Astrocyte (in vitro differentiated cells and primary cell): ENCODE measurements at regions not wholly inside any gene's neighbourhood (a gene's known extent, or its start where the extent isn't known, plus 50 kb on each side); places are given as distances from the start of the nearest gene placed in this dataset.

ENCODE experiments used
- DNase-seq: peaks from one replicate; pipeline ENCODE4 v3.0.0-alpha.2; 2010; ENCODE audit warnings: low read depth
- FAIRE-seq: peaks from 2 replicates; lab custom pipeline; 2011; peaks lifted over from hg19 to GRCh38; lab: Jason Lieb, UNC
- H2AFZ ChIP-seq: 2 replicates; pipeline ENCODE4 v1.6.0; 2012; ENCODE audit warnings: low read depth, low read length, inconsistent platforms
- H3K27ac ChIP-seq: 2 replicates; pipeline ENCODE4 v1.5.1; 2011; ENCODE audit warnings: low read depth, low read length, inconsistent platforms
- H3K27me3 ChIP-seq: 2 replicates; pipeline ENCODE4 v1.6.0; 2011; ENCODE audit warnings: low read length, inconsistent platforms; ENCODE audit not compliant: insufficient read depth
- H3K36me3 ChIP-seq: 2 replicates; pipeline ENCODE4 v1.5.1; 2011; ENCODE audit warnings: low read length, inconsistent platforms; ENCODE audit not compliant: insufficient read depth
- H3K4me1 ChIP-seq: 2 replicates; pipeline ENCODE4 v1.5.1; 2011; ENCODE audit warnings: low read length, inconsistent platforms; ENCODE audit not compliant: insufficient read depth
- H3K4me2 ChIP-seq: 2 replicates; pipeline ENCODE4 v1.6.0; 2012; ENCODE audit warnings: low read length, inconsistent platforms
- H3K4me3 ChIP-seq: 2 replicates; pipeline ENCODE4 v1.5.1; 2011; ENCODE audit warnings: low read depth, mild to moderate bottlenecking, low read length, inconsistent platforms; ENCODE audit not compliant: insufficient read depth
- H3K79me2 ChIP-seq: 2 replicates; pipeline ENCODE4 v1.6.0; 2012; ENCODE audit warnings: mild to moderate bottlenecking, low read length, inconsistent platforms; ENCODE audit not compliant: insufficient read depth
- H3K9ac ChIP-seq: 2 replicates; pipeline ENCODE4 v1.6.0; 2012; ENCODE audit warnings: mild to moderate bottlenecking, low read length, inconsistent platforms
- H3K9me3 ChIP-seq: 2 replicates; pipeline ENCODE4 v1.5.1; 2012; ENCODE audit warnings: low read depth, mild to moderate bottlenecking, low read length, inconsistent platforms; ENCODE audit not compliant: insufficient read depth
- H4K20me1 ChIP-seq: 2 replicates; pipeline ENCODE4 v1.6.0; 2012; ENCODE audit warnings: low read length, inconsistent platforms; ENCODE audit not compliant: insufficient read depth
- H3K27ac Mint-ChIP-seq: one replicate; pipeline ENCODE4 v1.8.0; 2021; ENCODE audit warnings: mild to moderate bottlenecking, mixed read lengths; ENCODE audit not compliant: unreplicated experiment
- H3K27me3 Mint-ChIP-seq: one replicate; pipeline ENCODE4 v1.8.0; 2021; ENCODE audit warnings: low read depth, mixed read lengths; ENCODE audit not compliant: unreplicated experiment
- H3K36me3 Mint-ChIP-seq: one replicate; pipeline ENCODE4 v1.8.0; 2021; ENCODE audit warnings: low read depth, mixed read lengths; ENCODE audit not compliant: unreplicated experiment
- H3K4me1 Mint-ChIP-seq: one replicate; pipeline ENCODE4 v1.8.0; 2021; ENCODE audit warnings: low read depth, mixed read lengths; ENCODE audit not compliant: unreplicated experiment
- H3K4me3 Mint-ChIP-seq: one replicate; pipeline ENCODE4 v1.8.0; 2021; ENCODE audit warnings: mild to moderate bottlenecking, moderate library complexity, mixed read lengths; ENCODE audit not compliant: unreplicated experiment
- H3K9me3 Mint-ChIP-seq: one replicate; pipeline ENCODE4 v1.8.0; 2021; ENCODE audit warnings: mild to moderate bottlenecking, mixed read lengths; ENCODE audit not compliant: unreplicated experiment
- CTCF ChIP-seq: IDR thresholded peaks from 2 replicates; pipeline ENCODE4 v1.5.1; 2011; ENCODE audit warnings: low read depth, mild to moderate bottlenecking, inconsistent platforms, low read length, moderate library complexity; ENCODE audit not compliant: insufficient read depth
- EZH2 ChIP-seq: IDR thresholded peaks from 2 replicates; pipeline ENCODE4 v1.6.1; 2012; ENCODE audit warnings: mild to moderate bottlenecking, low read length, inconsistent platforms; ENCODE audit not compliant: insufficient read depth

GRCh38 chr5:135195270-135195608 is 161.2 kb upstream of the PITX1 start:
- H3K27ac Mint-ChIP-seq = no peak overlapping the region
- no peak for TF ChIP-seq EZH2
- FAIRE-seq = no peak
- DNase-seq = peak; percentile 51
- Histone ChIP-seq H3K79me2 (no peaks in the 10 kb centered on the region), H2AFZ (no peak overlapping the region), H3K4me2 (peak overlapping the region; percentile 64), H3K9me3 (no peaks in the 10 kb centered on the region), H3K27ac (no peak overlapping the region), H3K4me1 (peaks cover 21% of the 10 kb centered on the region), H4K20me1 (no peaks in the 10 kb centered on the region), H3K27me3 (peaks cover 8% of the 10 kb centered on the region), H3K9ac (no peak overlapping the region), H3K4me3 (no peak overlapping the region), H3K36me3 (no peaks in the 10 kb centered on the region)
- peaks cover 48% of the 10 kb centered on the region for H3K27me3 Mint-ChIP-seq
- H3K4me1 Mint-ChIP-seq = peaks cover 11% of the 10 kb centered on the region
- no peaks in the 10 kb centered on the region for H3K36me3 Mint-ChIP-seq
- peaks cover 11% of the 10 kb centered on the region for H3K9me3 Mint-ChIP-seq
- no peak overlapping the region for H3K4me3 Mint-ChIP-seq

GRCh38 chr5:135194573-135195269 is 160.7 kb upstream of the PITX1 start:
- no peaks in the 10 kb centered on the region for H3K9me3 ChIP-seq
- H2AFZ ChIP-seq = no peak overlapping the region
- no peak for TF ChIP-seq CTCF
- no peak for TF ChIP-seq EZH2
- peak overlapping the region; percentile 64 for H3K4me2 ChIP-seq
- Mint-ChIP-seq H3K27ac (no peak overlapping the region), H3K36me3 (no peaks in the 10 kb centered on the region), H3K4me1 (peaks cover 11% of the 10 kb centered on the region), H3K27me3 (peaks cover 52% of the 10 kb centered on the region), H3K9me3 (peaks cover 11% of the 10 kb centered on the region), H3K4me3 (no peak overlapping the region)
- peaks cover 8% of the 10 kb centered on the region for H3K27me3 ChIP-seq
- no peak overlapping the region for H3K4me3 ChIP-seq
- H3K4me1 ChIP-seq = peaks cover 21% of the 10 kb centered on the region
- no peaks in the 10 kb centered on the region for H3K36me3 ChIP-seq
- FAIRE-seq (no peak), DNase-seq (peak; percentile 58)
- H3K79me2 ChIP-seq = no peaks in the 10 kb centered on the region
- H3K27ac ChIP-seq = no peak overlapping the region
- H4K20me1 ChIP-seq = no peaks in the 10 kb centered on the region
- H3K9ac ChIP-seq = no peak overlapping the region

- Histone ChIP-seq H3K9me3 (no peaks in the 10 kb centered on the region), H3K79me2 (no peaks in the 10 kb centered on the region), H2AFZ (no peak overlapping the region), H3K4me3 (no peak overlapping the region), H3K4me2 (peak overlapping the region; percentile 64), H3K27me3 (peaks cover 8% of the 10 kb centered on the region), H4K20me1 (no peaks in the 10 kb centered on the region), H3K27ac (peak overlapping the region; percentile 3), H3K36me3 (no peaks in the 10 kb centered on the region), H3K4me1 (peaks cover 21% of the 10 kb centered on the region), H3K9ac (no peak overlapping the region)
- no peaks in the 10 kb centered on the region for H3K36me3 Mint-ChIP-seq
- peaks cover 52% of the 10 kb centered on the region for H3K27me3 Mint-ChIP-seq
- no peak for DNase-seq
- no peak overlapping the region for H3K4me3 Mint-ChIP-seq
- H3K27ac Mint-ChIP-seq = no peak overlapping the region
- peaks cover 11% of the 10 kb centered on the region for H3K9me3 Mint-ChIP-seq
- TF ChIP-seq CTCF (no peak), EZH2 (no peak)
- peaks cover 11% of the 10 kb centered on the region for H3K4me1 Mint-ChIP-seq
- FAIRE-seq = no peak
Observed at GRCh38 chr5:135194126-135194488, 160.1 kb upstream of the PITX1 start.
